ENCODE measurements at regions not wholly inside any gene's neighbourhood (a gene's known extent, or its start where the extent isn't known, plus 50 kb on each side); places are given as distances from the start of the nearest gene placed in this dataset.

GRCh38 chr6:147784371-147784770 is 275.9 kb downstream of the SAMD5 start:
- Histone ChIP-seq H3K9me3 (ENCODE audit: control insufficient read depth in 2 of 3, insufficient read depth in 1 of 3, low read length in 3 of 3) (no peaks in the 10 kb centered on the region), H3K9ac (ENCODE audit: low read length in 3 of 3) (no peak overlapping the region), H3K27ac (ENCODE audit: low read depth in 2 of 2, low read length in 2 of 2) (no peak overlapping the region), H3K4me3 (ENCODE audit: low read length in 3 of 3) (no peak overlapping the region), H3K4me1 (ENCODE audit: control insufficient read depth in 2 of 3, insufficient read depth in 2 of 3, low read depth in 1 of 3, low read length in 3 of 3) (no peaks in the 10 kb centered on the region), H3K36me3 (ENCODE audit: control insufficient read depth in 2 of 3, insufficient read depth in 3 of 3, low read length in 3 of 3) (no peaks in the 10 kb centered on the region), H3K27me3 (ENCODE audit: control insufficient read depth, insufficient read depth, low read length) (no peaks in the 10 kb centered on the region)
- FAIRE-seq = no peak
- intact Hi-C loops (cut with DNase I) = no loop called here
- no peak for TF ChIP-seq CTCF (IDR thresholded peaks at IDR 0.05; ENCODE audit: borderline replicate concordance, extremely low read depth, insufficient read depth)
- no peak for DNase-seq

DNA sequence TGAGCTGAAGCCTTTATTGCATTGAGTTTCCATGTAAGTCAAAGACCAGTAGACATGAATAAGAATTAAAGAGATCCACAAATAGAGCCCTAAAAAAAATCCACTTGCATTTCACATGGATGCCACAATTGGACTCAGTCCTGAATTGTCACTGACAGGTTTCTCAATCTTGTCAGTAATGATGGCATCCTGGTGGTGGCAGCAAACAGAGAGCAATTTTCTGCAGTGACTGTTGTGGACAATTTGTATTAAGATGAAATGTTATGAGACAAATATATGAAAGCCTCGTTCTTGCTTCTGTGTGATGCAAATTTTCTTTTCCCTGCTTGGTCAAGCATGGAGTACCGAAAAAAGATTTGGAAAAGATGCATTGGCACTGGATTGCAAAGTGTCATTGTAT is 278.9 kb downstream of the SAMD5 start:
- no peak for TF ChIP-seq CTCF (IDR thresholded peaks at IDR 0.05; ENCODE audit: borderline replicate concordance, extremely low read depth, insufficient read depth)
- FAIRE-seq (no peak), DNase-seq (no peak)
- Histone ChIP-seq H3K9me3 (ENCODE audit: control insufficient read depth in 2 of 3, insufficient read depth in 1 of 3, low read length in 3 of 3) (peaks cover 0 to 5% (median 0%) of the 10 kb centered on the region in 3 donors), H3K9ac (ENCODE audit: low read length in 3 of 3) (no peak overlapping the region), H3K4me3 (ENCODE audit: low read length in 3 of 3) (peak overlapping the region in 2 of 3 donors; percentile 7 to 19), H3K27ac (ENCODE audit: low read depth in 2 of 2, low read length in 2 of 2) (no peak overlapping the region), H3K36me3 (ENCODE audit: control insufficient read depth in 2 of 3, insufficient read depth in 3 of 3, low read length in 3 of 3) (no peaks in the 10 kb centered on the region), H3K4me1 (ENCODE audit: control insufficient read depth in 2 of 3, insufficient read depth in 2 of 3, low read depth in 1 of 3, low read length in 3 of 3) (no peaks in the 10 kb centered on the region), H3K27me3 (ENCODE audit: control insufficient read depth, insufficient read depth, low read length) (no peaks in the 10 kb centered on the region)
- intact Hi-C loops (cut with DNase I) = no loop called here

DNA sequence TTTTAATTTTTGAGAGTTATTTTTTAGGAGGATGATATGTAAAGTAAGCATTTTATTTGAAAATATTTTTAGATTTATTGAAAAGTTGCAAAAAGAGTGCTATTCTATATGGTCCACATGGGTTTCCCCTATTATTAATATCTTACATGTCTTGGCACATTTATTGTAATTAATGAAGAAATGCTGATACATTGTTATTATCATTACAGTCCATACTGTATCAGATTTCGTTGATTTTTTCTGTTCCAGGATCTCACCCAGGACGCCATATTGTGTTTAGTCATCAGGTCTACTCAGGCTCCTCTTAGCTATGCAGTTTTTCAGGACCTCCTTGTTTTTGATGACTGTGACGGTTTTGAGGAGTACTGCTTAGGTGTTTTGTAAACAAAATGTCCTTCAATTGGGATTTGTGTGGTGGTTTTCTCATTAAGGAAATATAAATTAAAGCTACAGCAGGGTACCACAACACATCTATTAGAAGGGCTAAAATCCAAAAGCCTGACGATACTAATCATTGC is 281.0 kb downstream of the SAMD5 start:
- H3K9ac ChIP-seq (ENCODE audit: low read length in 3 of 3) = no peak overlapping the region

More for the DNA sequence above, 281.0 kb downstream of the SAMD5 start:
- no peak for FAIRE-seq
- Histone ChIP-seq H3K9me3 (ENCODE audit: control insufficient read depth in 2 of 3, insufficient read depth in 1 of 3, low read length in 3 of 3) (peaks cover 0 to 5% (median 0%) of the 10 kb centered on the region in 3 donors), H3K27me3 (ENCODE audit: control insufficient read depth, insufficient read depth, low read length) (no peaks in the 10 kb centered on the region), H3K4me1 (ENCODE audit: control insufficient read depth in 2 of 3, insufficient read depth in 2 of 3, low read depth in 1 of 3, low read length in 3 of 3) (no peaks in the 10 kb centered on the region), H3K27ac (ENCODE audit: low read depth in 2 of 2, low read length in 2 of 2) (no peak overlapping the region), H3K4me3 (ENCODE audit: low read length in 3 of 3) (no peak overlapping the region), H3K36me3 (ENCODE audit: control insufficient read depth in 2 of 3, insufficient read depth in 3 of 3, low read length in 3 of 3) (no peaks in the 10 kb centered on the region)
- no peak for DNase-seq
- no peak for TF ChIP-seq CTCF (IDR thresholded peaks at IDR 0.05; ENCODE audit: borderline replicate concordance, extremely low read depth, insufficient read depth)
- intact Hi-C loops (cut with DNase I) = no loop called here

Measured in kidney (tissue), 13 donors.